Suprapubic skin (tissue), 4 donors: ENCODE measurements at regions not wholly inside any gene's neighbourhood (a gene's known extent, or its start where the extent isn't known, plus 50 kb on each side); places are given as distances from the start of the nearest gene placed in this dataset.

ENCODE experiments used
- EP300 ChIP-seq: sonication (generic); formaldehyde crosslinking; IDR thresholded peaks from one replicate; pipeline ENCODE4 v1.6.1; 2017; ENCODE audit warnings: antibody characterized with exemption
- POLR2A ChIP-seq, 2 donors: fragments of 450-650 bp; IDR thresholded peaks; one replicate each; pipeline ENCODE4 v1.6.1; 2017; ENCODE audit warnings: antibody characterized with exemption in 2 of 2, mild to moderate bottlenecking in 2 of 2, moderate library complexity in 2 of 2
- POLR2AphosphoS5 ChIP-seq, 3 donors: sonication (generic); formaldehyde crosslinking; IDR thresholded peaks; one replicate each; pipeline ENCODE4 v1.6.1; 2017; ENCODE audit warnings: antibody characterized with exemption in 3 of 3
- TF ChIP-seq, protein P1 (sequence below), 2 donors: fragments of 200-600 bp in 1 of 2; fragments of 450-650 bp in 1 of 2; sonication (generic) in 1 of 2; IDR thresholded peaks; one replicate each; pipeline ENCODE4 v1.5.1; 2016 to 2019; ENCODE audit warnings: antibody characterized with exemption in 2 of 2, mild to moderate bottlenecking in 1 of 2, moderate library complexity in 1 of 2

DNA sequence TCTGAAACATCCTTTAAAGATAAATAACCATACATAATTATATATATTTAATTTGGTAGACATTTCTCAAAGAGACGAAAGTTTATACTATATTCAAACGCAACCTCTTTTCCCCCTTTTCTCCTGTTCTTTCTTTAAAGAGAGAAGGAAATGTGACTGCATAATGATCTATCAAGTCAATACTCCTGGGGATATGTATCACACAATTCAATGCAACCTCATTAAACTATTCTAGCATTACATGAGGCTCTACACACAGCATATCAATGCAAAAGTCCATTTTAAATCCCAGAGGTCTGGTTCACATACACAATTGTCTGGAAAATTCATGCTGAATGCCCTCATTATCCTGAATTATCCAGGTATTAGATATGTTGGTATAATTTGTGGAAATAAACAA is 330.7 kb downstream of the LMX1A start:
- TF ChIP-seq, protein P1, sequence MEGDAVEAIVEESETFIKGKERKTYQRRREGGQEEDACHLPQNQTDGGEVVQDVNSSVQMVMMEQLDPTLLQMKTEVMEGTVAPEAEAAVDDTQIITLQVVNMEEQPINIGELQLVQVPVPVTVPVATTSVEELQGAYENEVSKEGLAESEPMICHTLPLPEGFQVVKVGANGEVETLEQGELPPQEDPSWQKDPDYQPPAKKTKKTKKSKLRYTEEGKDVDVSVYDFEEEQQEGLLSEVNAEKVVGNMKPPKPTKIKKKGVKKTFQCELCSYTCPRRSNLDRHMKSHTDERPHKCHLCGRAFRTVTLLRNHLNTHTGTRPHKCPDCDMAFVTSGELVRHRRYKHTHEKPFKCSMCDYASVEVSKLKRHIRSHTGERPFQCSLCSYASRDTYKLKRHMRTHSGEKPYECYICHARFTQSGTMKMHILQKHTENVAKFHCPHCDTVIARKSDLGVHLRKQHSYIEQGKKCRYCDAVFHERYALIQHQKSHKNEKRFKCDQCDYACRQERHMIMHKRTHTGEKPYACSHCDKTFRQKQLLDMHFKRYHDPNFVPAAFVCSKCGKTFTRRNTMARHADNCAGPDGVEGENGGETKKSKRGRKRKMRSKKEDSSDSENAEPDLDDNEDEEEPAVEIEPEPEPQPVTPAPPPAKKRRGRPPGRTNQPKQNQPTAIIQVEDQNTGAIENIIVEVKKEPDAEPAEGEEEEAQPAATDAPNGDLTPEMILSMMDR (IDR thresholded peaks at IDR 0.05): no peak
- TF ChIP-seq POLR2A (IDR thresholded peaks at IDR 0.05) (no peak), POLR2AphosphoS5 (IDR thresholded peaks at IDR 0.05) (no peak), EP300 (no peak)
